ENCODE measurements at regions not wholly inside any gene's neighbourhood (a gene's known extent, or its start where the extent isn't known, plus 50 kb on each side); places are given as distances from the start of the nearest gene placed in this dataset.

DNA sequence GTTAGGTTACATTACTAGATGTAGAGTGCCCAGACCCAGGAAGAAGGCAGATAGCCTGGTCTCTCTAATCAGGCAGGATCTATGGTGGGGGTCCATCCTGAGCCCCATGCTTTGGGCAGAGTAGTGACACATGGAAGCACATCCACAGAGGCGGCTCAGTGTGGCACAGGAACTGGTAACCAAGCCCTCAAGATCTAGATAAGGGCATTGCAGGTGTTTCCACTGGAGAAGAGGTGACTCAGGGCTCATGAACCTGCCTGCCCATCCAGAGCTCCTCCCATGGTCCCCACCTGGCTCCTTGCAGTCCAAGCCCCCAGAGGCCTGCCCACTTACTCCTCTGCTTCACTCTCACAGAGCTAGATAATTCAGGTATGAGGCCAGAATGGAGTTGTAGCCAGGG is 62.0 kb upstream of the TMEM132E start:
- H3K4me2 ChIP-seq, result no peak overlapping the region
- TF ChIP-seq, protein P1, sequence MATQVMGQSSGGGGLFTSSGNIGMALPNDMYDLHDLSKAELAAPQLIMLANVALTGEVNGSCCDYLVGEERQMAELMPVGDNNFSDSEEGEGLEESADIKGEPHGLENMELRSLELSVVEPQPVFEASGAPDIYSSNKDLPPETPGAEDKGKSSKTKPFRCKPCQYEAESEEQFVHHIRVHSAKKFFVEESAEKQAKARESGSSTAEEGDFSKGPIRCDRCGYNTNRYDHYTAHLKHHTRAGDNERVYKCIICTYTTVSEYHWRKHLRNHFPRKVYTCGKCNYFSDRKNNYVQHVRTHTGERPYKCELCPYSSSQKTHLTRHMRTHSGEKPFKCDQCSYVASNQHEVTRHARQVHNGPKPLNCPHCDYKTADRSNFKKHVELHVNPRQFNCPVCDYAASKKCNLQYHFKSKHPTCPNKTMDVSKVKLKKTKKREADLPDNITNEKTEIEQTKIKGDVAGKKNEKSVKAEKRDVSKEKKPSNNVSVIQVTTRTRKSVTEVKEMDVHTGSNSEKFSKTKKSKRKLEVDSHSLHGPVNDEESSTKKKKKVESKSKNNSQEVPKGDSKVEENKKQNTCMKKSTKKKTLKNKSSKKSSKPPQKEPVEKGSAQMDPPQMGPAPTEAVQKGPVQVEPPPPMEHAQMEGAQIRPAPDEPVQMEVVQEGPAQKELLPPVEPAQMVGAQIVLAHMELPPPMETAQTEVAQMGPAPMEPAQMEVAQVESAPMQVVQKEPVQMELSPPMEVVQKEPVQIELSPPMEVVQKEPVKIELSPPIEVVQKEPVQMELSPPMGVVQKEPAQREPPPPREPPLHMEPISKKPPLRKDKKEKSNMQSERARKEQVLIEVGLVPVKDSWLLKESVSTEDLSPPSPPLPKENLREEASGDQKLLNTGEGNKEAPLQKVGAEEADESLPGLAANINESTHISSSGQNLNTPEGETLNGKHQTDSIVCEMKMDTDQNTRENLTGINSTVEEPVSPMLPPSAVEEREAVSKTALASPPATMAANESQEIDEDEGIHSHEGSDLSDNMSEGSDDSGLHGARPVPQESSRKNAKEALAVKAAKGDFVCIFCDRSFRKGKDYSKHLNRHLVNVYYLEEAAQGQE (IDR thresholded peaks at IDR 0.05), result no peak
- no peak for TF ChIP-seq EHMT2 (IDR thresholded peaks at IDR 0.05; ENCODE audit: low read depth)
- no peak for TF ChIP-seq RFX5 (IDR thresholded peaks at IDR 0.05)
- TF ChIP-seq, protein P2, sequence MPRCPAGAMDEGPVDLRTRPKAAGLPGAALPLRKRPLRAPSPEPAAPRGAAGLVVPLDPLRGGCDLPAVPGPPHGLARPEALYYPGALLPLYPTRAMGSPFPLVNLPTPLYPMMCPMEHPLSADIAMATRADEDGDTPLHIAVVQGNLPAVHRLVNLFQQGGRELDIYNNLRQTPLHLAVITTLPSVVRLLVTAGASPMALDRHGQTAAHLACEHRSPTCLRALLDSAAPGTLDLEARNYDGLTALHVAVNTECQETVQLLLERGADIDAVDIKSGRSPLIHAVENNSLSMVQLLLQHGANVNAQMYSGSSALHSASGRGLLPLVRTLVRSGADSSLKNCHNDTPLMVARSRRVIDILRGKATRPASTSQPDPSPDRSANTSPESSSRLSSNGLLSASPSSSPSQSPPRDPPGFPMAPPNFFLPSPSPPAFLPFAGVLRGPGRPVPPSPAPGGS (IDR thresholded peaks at IDR 0.05), result no peak
- TF ChIP-seq MAZ (IDR thresholded peaks at IDR 0.05; ENCODE audit: borderline replicate concordance, low read depth, low read length), result no peak
- TF ChIP-seq NR3C1 (IDR thresholded peaks at IDR 0.05), result no peak
- TF ChIP-seq, protein P3, sequence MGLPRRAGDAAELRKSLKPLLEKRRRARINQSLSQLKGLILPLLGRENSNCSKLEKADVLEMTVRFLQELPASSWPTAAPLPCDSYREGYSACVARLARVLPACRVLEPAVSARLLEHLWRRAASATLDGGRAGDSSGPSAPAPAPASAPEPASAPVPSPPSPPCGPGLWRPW (IDR thresholded peaks at IDR 0.05), result no peak
- TF ChIP-seq RAD21 (conservative IDR thresholded peaks at IDR 0.05 in 1 of 2, IDR thresholded peaks at IDR 0.05 in 1 of 2), result no peak
- TF ChIP-seq PHF8 (IDR thresholded peaks at IDR 0.05; ENCODE audit: borderline replicate concordance, low read depth), result no peak
- no peak for TF ChIP-seq BHLHE40 (IDR thresholded peaks at IDR 0.05; ENCODE audit: low read depth, low read length)
- TF ChIP-seq CBX2 (IDR thresholded peaks at IDR 0.05; ENCODE audit: borderline replicate concordance, low read depth), result no peak
- no peak for TF ChIP-seq NPAS2 (CRISPR knock-in tag; IDR thresholded peaks at IDR 0.05; ENCODE audit: borderline replicate concordance)
- TF ChIP-seq, protein P4, sequence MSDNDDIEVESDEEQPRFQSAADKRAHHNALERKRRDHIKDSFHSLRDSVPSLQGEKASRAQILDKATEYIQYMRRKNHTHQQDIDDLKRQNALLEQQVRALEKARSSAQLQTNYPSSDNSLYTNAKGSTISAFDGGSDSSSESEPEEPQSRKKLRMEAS (IDR thresholded peaks at IDR 0.05), result no peak
- TF ChIP-seq CBX8 (IDR thresholded peaks at IDR 0.05), result no peak
- TF ChIP-seq JUNB (IDR thresholded peaks at IDR 0.05), result no peak
- TF ChIP-seq RNF2 (IDR thresholded peaks at IDR 0.05; ENCODE audit: borderline replicate concordance, low read depth), result no peak
- FAIRE-seq, result no peak
- WGBS (ENCODE audit: missing lambda C conversion rate), result 0% methylated on average over 1 of the region's 1 CpG
- no peak overlapping the region for H3K4me3 ChIP-seq
- ATAC-seq, result no peak
- CTCF ChIA-PET, result interaction anchor here (1.0 to 2.0 kb wide), 2 partner anchors 26 to 74 kb away, joined by 3 to 4 read pairs; no protein-coding TSS in a partner anchor
- H3K27ac ChIP-seq, result no peak overlapping the region
- POLR2A ChIA-PET, result no interaction called here
- DNase-seq (ENCODE audit: low read depth in 1 of 2, low spot score in 1 of 2), result no peak
- no peaks in the 10 kb centered on the region for H3K4me1 ChIP-seq
- no peaks in the 10 kb centered on the region for H3K9me3 ChIP-seq

DNA sequence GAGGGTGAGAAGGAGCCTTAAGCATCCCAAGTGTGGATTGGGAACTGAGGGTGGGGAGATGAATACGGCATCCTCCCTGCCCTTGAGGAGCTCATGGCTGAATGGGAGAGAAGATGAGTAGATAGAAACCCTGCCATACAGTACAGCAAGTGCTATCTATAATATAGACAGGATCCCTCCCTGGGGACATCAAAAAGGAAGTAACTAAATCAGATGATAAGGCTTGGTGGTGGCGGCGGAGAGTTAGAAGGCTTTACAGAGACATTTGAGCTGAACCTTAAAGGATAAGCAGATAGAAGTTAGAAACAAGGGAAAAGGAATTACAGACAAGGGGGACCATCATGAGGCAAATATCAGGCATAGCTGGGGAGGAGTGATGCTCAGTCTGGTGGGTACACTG is 67.5 kb upstream of the TMEM132E start:
- CTCF ChIA-PET, result interaction anchor here (1.6 kb wide), 1 partner anchor 31 kb away, joined by 5 read pairs; no protein-coding TSS in a partner anchor
- no peak overlapping the region for H3K27ac ChIP-seq
- no peak overlapping the region for H3K4me2 ChIP-seq
- ATAC-seq (no peak), DNase-seq (ENCODE audit: low read depth in 1 of 2, low spot score in 1 of 2) (no peak), FAIRE-seq (no peak)
- TF ChIP-seq, protein P5, sequence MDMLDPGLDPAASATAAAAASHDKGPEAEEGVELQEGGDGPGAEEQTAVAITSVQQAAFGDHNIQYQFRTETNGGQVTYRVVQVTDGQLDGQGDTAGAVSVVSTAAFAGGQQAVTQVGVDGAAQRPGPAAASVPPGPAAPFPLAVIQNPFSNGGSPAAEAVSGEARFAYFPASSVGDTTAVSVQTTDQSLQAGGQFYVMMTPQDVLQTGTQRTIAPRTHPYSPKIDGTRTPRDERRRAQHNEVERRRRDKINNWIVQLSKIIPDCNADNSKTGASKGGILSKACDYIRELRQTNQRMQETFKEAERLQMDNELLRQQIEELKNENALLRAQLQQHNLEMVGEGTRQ (IDR thresholded peaks at IDR 0.05), result no peak
- no peak for TF ChIP-seq RAD21 (conservative IDR thresholded peaks at IDR 0.05 in 1 of 2, IDR thresholded peaks at IDR 0.05 in 1 of 2)
- no peak for TF ChIP-seq FOSL2 (IDR thresholded peaks at IDR 0.05)
- TF ChIP-seq FOSL2 (CRISPR knock-in tag; IDR thresholded peaks at IDR 0.05), result no peak
- TF ChIP-seq, protein P6, sequence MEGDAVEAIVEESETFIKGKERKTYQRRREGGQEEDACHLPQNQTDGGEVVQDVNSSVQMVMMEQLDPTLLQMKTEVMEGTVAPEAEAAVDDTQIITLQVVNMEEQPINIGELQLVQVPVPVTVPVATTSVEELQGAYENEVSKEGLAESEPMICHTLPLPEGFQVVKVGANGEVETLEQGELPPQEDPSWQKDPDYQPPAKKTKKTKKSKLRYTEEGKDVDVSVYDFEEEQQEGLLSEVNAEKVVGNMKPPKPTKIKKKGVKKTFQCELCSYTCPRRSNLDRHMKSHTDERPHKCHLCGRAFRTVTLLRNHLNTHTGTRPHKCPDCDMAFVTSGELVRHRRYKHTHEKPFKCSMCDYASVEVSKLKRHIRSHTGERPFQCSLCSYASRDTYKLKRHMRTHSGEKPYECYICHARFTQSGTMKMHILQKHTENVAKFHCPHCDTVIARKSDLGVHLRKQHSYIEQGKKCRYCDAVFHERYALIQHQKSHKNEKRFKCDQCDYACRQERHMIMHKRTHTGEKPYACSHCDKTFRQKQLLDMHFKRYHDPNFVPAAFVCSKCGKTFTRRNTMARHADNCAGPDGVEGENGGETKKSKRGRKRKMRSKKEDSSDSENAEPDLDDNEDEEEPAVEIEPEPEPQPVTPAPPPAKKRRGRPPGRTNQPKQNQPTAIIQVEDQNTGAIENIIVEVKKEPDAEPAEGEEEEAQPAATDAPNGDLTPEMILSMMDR (IDR thresholded peaks at IDR 0.05), result no peak
- no peak for TF ChIP-seq CEBPB (IDR thresholded peaks at IDR 0.05)
- TF ChIP-seq SREBF2 (IDR thresholded peaks at IDR 0.05), result no peak
- TF ChIP-seq JUNB (IDR thresholded peaks at IDR 0.05), result no peak
- no peak for TF ChIP-seq HOXA7 (CRISPR knock-in tag; IDR thresholded peaks at IDR 0.05)
- TF ChIP-seq ZNF302 (CRISPR knock-in tag; IDR thresholded peaks at IDR 0.05), result no peak
- no peak for TF ChIP-seq NFE2L2 (conservative IDR thresholded peaks at IDR 0.05; ENCODE audit: low read length)
- no peak for TF ChIP-seq EHMT2 (IDR thresholded peaks at IDR 0.05; ENCODE audit: low read depth)
- no peak for TF ChIP-seq CHD4 (IDR thresholded peaks at IDR 0.05; ENCODE audit: borderline replicate concordance)
- no peak for TF ChIP-seq POLR2A (IDR thresholded peaks at IDR 0.05; ENCODE audit: low read length)
- no peak for TF ChIP-seq MAZ (IDR thresholded peaks at IDR 0.05; ENCODE audit: borderline replicate concordance, low read depth, low read length)
- no peaks in the 10 kb centered on the region for H3K4me1 ChIP-seq
- 75% methylated on average over 3 of the region's 3 CpGs for WGBS (ENCODE audit: missing lambda C conversion rate)
- H3K4me3 ChIP-seq, result no peak overlapping the region
- no peaks in the 10 kb centered on the region for H3K9me3 ChIP-seq
- POLR2A ChIA-PET, result no interaction called here

Measured in A549 (cell line).